Nephron progenitor cell (in vitro differentiated cells): ENCODE measurements at regions not wholly inside any gene's neighbourhood (a gene's known extent, or its start where the extent isn't known, plus 50 kb on each side); places are given as distances from the start of the nearest gene placed in this dataset.
"Not testable (repeated sequence)": the region's sequence is repeated elsewhere in the genome, so short reads cannot be mapped to it uniquely, and the experiment has no call there.

Experiments
- DNase-seq: peaks from one replicate; pipeline ENCODE4 v3.0.0; 2021
- H3K27ac Mint-ChIP-seq: 2 replicates; pipeline ENCODE4 v1.8.0; 2021; ENCODE audit warnings: mild to moderate bottlenecking, moderate library complexity, mixed read lengths
- H3K27me3 Mint-ChIP-seq: 2 replicates; pipeline ENCODE4 v1.8.0; 2021; ENCODE audit warnings: mild to moderate bottlenecking, low read depth, mixed read lengths; ENCODE audit not compliant: poor library complexity
- H3K36me3 Mint-ChIP-seq: 2 replicates; pipeline ENCODE4 v1.8.0; 2021; ENCODE audit warnings: low read depth, mixed read lengths
- H3K4me1 Mint-ChIP-seq: 2 replicates; pipeline ENCODE4 v1.8.0; 2021; ENCODE audit warnings: mixed read lengths
- H3K4me3 Mint-ChIP-seq: 2 replicates; pipeline ENCODE4 v1.8.0; 2021; ENCODE audit warnings: mild to moderate bottlenecking, moderate library complexity, mixed read lengths
- H3K9me3 Mint-ChIP-seq: 2 replicates; pipeline ENCODE4 v1.8.0; 2021; ENCODE audit warnings: mild to moderate bottlenecking, moderate library complexity, mixed read lengths
- TF ChIP-seq, protein P1 (sequence below): fragments of 200-600 bp; sonication (generic); IDR thresholded peaks from 2 replicates; pipeline ENCODE4 v1.5.0; 2021; ENCODE audit warnings: antibody characterized with exemption

DNA sequence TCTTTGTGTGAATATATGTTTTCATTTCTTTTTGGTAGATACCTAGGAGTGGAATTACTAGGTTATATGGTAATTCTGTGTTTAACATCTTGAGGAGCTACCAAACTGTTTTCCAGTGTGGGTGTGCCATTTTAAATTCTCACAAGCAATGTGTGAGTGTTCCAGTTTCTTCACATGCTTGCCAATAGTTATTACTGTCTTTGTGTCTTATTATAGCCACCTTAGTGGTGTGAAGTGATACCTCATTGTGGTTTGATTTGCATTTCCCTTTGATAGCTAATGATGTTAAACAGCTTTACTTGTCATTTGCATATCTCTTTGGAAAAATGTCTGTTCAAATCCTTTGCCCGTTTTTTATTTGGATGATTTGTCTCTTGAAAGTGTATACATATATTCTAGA is 513.0 kb downstream of the TMEM38B start:
- H3K4me1 Mint-ChIP-seq = peaks cover 9% of the 10 kb centered on the region
- H3K4me3 Mint-ChIP-seq = no peak overlapping the region
- H3K27me3 Mint-ChIP-seq = no peaks in the 10 kb centered on the region
- H3K9me3 Mint-ChIP-seq = peaks cover 20% of the 10 kb centered on the region
- peaks cover 6% of the 10 kb centered on the region for H3K36me3 Mint-ChIP-seq
- TF ChIP-seq, protein P1, sequence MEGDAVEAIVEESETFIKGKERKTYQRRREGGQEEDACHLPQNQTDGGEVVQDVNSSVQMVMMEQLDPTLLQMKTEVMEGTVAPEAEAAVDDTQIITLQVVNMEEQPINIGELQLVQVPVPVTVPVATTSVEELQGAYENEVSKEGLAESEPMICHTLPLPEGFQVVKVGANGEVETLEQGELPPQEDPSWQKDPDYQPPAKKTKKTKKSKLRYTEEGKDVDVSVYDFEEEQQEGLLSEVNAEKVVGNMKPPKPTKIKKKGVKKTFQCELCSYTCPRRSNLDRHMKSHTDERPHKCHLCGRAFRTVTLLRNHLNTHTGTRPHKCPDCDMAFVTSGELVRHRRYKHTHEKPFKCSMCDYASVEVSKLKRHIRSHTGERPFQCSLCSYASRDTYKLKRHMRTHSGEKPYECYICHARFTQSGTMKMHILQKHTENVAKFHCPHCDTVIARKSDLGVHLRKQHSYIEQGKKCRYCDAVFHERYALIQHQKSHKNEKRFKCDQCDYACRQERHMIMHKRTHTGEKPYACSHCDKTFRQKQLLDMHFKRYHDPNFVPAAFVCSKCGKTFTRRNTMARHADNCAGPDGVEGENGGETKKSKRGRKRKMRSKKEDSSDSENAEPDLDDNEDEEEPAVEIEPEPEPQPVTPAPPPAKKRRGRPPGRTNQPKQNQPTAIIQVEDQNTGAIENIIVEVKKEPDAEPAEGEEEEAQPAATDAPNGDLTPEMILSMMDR = no peak
- no peak for DNase-seq
- H3K27ac Mint-ChIP-seq = no peak overlapping the region

DNA sequence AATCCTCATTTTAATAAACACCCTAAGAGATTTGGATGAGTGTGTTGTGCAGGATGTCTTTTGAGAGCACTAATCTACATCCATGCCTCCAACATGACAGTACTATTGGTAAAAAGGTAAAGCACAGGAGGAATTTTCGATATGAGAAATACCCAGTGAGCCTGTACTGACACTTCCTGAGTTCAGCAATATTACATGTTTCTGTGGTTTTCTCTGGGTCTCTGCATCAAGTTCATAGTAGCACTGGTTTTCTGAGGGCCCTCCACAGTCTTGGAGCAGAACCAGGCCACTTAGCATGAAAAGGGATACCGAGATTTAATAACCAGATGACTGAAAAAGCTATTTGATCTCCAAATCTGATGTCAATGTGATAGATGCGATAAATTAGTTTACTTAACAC is 524.1 kb downstream of the TMEM38B start:
- H3K36me3 Mint-ChIP-seq = no peaks in the 10 kb centered on the region
- no peaks in the 10 kb centered on the region for H3K4me1 Mint-ChIP-seq
- H3K4me3 Mint-ChIP-seq = no peak overlapping the region
- DNase-seq = no peak
- no peak overlapping the region for H3K27ac Mint-ChIP-seq
- TF ChIP-seq, protein P1 = no peak
- H3K9me3 Mint-ChIP-seq = no peaks in the 10 kb centered on the region
- peaks cover 4% of the 10 kb centered on the region for H3K27me3 Mint-ChIP-seq

DNA sequence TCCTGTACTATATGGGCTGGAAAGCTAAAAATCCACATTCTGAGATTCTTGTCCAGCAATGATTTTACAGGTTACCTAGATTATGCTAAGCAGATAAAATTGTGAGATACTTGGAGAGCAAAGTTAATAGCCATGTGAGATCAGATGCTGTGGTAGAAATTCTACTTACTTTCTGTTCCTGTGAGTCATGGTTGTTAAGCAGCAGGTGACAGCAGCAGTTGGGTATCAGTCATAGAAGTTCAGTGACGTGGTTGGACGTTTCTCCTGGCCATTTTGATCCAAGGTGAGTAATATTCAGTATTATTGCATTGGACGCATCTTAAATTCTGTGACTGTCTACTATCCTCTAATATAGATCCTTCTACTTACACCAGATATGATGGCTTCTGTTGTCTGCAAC is 524.5 kb downstream of the TMEM38B start:
- H3K4me3 Mint-ChIP-seq = no peak overlapping the region
- TF ChIP-seq, protein P1 = no peak
- H3K36me3 Mint-ChIP-seq = no peaks in the 10 kb centered on the region
- H3K27me3 Mint-ChIP-seq = peaks cover 4% of the 10 kb centered on the region
- H3K9me3 Mint-ChIP-seq = no peaks in the 10 kb centered on the region
- DNase-seq = no peak
- H3K27ac Mint-ChIP-seq = no peak overlapping the region
- H3K4me1 Mint-ChIP-seq = no peaks in the 10 kb centered on the region

DNA sequence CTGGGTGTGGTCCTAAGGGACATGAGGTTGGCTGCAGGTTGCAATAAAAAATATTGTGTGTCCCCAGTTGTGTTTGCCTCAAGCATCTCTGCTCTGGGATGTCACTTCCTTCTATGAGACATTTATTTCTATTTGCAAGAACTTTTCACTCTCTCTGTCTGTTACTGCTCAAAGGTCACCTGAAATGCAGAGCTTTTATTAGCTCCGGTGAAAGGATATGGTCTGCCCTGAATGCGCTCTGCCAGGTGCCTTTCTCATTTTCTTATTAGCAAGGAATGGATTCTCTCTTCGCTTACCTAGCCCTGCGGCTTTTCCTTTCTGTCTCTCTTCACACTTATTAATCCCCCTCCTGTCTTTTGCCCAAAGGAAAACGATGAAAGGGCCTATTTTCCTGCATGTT is 526.1 kb downstream of the TMEM38B start:
- no peak overlapping the region for H3K27ac Mint-ChIP-seq
- peaks cover 9% of the 10 kb centered on the region for H3K27me3 Mint-ChIP-seq
- no peaks in the 10 kb centered on the region for H3K36me3 Mint-ChIP-seq
- DNase-seq = no peak
- H3K4me3 Mint-ChIP-seq = no peak overlapping the region
- TF ChIP-seq, protein P1 = no peak
- no peaks in the 10 kb centered on the region for H3K9me3 Mint-ChIP-seq
- no peaks in the 10 kb centered on the region for H3K4me1 Mint-ChIP-seq

DNA sequence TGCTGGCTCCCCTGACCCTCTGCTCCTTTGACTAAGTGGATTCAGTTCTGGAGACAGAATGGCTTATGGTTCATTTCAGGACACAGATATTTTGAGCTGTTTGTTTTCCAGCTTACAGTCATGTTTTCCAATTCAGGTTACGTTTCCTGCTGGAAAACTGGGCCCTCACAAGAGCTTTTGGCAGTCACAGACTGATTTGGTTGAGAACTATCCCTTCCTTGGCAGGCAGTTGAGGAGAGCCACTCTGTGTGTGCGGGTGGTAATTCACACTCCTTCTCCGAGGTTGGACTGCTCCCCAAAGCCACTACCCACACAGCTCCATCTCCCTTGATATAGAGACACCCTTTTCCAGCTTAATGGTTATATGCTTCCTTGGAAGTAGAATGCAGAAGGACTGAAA is 534.5 kb downstream of the TMEM38B start:
- H3K4me1 Mint-ChIP-seq = peaks cover 5% of the 10 kb centered on the region
- H3K9me3 Mint-ChIP-seq = no peaks in the 10 kb centered on the region
- no peak overlapping the region for H3K4me3 Mint-ChIP-seq
- TF ChIP-seq, protein P1 = no peak
- no peaks in the 10 kb centered on the region for H3K36me3 Mint-ChIP-seq
- no peak overlapping the region for H3K27ac Mint-ChIP-seq
- peaks cover 17% of the 10 kb centered on the region for H3K27me3 Mint-ChIP-seq
- no peak for DNase-seq

DNA sequence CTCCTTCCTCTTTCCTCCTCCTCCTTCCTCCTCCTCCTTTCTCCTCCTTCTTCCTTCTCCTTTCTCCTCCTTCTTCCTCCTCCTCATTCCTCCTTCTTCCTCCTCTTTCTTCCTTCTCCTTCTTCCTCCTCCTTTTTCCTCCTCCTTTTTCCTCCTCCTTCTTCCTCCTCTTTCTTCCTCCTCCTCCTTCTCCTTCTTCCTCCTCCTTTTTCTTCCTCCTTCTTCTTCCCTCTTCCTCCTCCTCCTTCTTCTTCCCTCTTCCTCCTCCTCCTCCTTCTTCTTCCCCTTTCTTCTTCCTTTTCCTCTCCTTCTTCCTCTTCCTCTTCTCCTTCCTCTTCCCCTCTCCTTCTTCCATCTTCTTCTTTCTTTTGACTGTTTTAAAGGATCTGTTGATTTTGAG is 538.8 kb downstream of the TMEM38B start:
- Mint-ChIP-seq H3K4me1 (peaks cover 5% of the 10 kb centered on the region), H3K4me3 (no peak overlapping the region), H3K36me3 (no peaks in the 10 kb centered on the region), H3K27ac (no peak overlapping the region), H3K9me3 (no peaks in the 10 kb centered on the region), H3K27me3 (peaks cover 28% of the 10 kb centered on the region)
- TF ChIP-seq, protein P1 = no peak
- DNase-seq = no peak

DNA sequence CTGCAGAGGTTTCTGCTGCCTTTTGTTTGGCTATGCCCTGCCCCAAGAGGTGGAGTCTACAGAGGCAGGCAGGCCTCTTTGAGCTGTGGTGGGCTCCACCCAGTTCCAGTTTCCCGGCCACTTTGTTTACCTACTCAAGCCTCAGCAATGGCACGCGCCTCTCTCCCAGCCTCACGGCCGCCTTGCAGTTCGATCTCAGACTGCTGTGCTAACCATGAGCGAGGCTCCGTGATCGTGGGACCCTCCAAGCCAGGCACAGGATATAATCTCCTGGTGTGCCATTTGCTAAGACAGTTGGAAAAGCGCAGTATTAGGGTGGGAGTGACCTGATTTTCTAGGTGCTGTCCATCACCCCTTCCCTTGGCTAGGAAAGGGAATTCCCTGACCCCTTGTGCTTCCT is 566.6 kb downstream of the TMEM38B start:
- H3K36me3 Mint-ChIP-seq, H3K27ac Mint-ChIP-seq, H3K27me3 Mint-ChIP-seq, DNase-seq, H3K4me1 Mint-ChIP-seq, H3K4me3 Mint-ChIP-seq: not testable (repeated sequence)
- H3K9me3 Mint-ChIP-seq = peaks cover 50% of the 10 kb centered on the region
